ENCODE measurements at regions not wholly inside any gene's neighbourhood (a gene's known extent, or its start where the extent isn't known, plus 50 kb on each side); places are given as distances from the start of the nearest gene placed in this dataset.
"Not testable (repeated sequence)": the region's sequence is repeated elsewhere in the genome, so short reads cannot be mapped to it uniquely, and the experiment has no call there.

GRCh38 chr21:6066320-6066985, 4454.9 kb upstream of the TPTE start:
- DNase-seq, result not testable (repeated sequence)

- not testable (repeated sequence) for DNase-seq
Measured at GRCh38 chr21:6068098-6068831, 4453.1 kb upstream of the TPTE start.

DNA sequence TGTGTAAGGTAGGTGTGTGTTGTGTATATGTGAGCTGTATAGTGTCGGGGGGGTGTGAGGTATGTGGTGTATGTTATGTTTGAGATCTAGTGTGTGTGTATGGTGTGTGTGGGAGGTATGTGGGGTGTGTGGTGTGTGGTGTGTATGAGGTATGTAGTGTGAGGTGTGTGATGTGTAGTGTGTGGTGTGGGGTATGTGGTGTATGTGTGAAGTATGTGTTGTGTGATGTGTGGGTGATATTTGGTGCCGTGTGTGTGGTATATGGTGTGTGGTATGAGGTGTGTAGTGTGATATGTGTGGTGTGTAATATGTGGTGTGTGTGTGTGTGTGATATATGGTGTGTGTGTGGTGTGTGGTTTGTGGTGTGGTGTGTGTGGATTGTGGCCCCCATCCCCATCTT, 4451.2 kb upstream of the TPTE start:
- not testable (repeated sequence) for DNase-seq

- not testable (repeated sequence) for DNase-seq
Measured at GRCh38 chr21:6072691-6073090, 4448.7 kb upstream of the TPTE start.

GRCh38 chr21:6073993-6074705, 4447.2 kb upstream of the TPTE start:
- DNase-seq, result not testable (repeated sequence)

DNA sequence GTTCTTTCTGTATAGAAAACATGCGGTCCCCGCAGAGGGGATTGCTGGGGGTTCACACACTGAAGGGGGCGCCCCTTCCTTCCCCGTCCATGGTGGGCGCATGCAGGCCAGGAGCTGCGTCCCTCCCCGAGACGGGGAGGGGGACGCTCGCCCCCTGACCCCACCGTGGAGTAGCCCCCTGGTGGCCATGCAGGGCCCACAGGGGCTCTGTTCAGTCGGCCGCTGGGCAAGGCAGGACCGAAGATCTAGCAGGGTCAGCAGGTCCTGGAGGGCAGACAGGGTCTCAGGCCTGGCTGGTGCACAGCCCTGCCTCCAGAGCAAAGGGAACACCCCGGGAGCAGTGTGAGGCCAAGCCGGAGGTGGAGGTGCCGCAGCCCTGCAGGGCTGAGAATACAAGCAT, 4446.4 kb upstream of the TPTE start:
- DNase-seq, result not testable (repeated sequence)

DNA sequence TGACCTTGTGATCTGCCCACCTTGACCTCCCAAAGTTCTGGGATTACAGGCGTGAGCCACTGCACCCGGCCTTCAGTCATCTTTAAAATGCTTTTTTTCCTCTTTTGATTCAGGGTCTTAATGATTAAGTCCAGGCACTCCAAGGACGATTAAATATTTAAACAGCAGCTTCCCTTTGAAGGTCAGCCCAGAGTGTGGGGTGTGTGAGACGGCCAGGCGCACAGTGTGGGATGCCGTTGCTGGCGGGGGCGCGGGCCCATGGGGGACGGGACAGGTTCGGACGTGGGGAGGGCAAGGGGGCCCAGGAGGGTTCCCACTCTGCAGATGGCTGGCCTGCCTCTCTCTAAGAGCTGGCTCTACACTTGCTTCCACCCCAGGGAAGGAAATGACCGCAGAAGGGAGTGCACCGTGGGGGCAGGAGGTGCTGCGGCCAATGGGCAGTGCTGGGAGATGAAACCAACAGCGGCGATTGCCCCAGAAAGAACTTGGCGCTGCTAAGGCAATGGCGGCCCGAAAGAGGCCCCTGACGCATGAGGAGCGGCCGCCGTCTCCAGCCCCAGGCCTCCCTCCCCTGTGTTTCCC, 4445.7 kb upstream of the TPTE start:
- DNase-seq, result not testable (repeated sequence)

GRCh38 chr21:6077358-6077757, 4444.0 kb upstream of the TPTE start:
- DNase-seq, result not testable (repeated sequence)

- DNase-seq, result not testable (repeated sequence)
Measured at GRCh38 chr21:6078902-6079301, 4442.5 kb upstream of the TPTE start.

DNA sequence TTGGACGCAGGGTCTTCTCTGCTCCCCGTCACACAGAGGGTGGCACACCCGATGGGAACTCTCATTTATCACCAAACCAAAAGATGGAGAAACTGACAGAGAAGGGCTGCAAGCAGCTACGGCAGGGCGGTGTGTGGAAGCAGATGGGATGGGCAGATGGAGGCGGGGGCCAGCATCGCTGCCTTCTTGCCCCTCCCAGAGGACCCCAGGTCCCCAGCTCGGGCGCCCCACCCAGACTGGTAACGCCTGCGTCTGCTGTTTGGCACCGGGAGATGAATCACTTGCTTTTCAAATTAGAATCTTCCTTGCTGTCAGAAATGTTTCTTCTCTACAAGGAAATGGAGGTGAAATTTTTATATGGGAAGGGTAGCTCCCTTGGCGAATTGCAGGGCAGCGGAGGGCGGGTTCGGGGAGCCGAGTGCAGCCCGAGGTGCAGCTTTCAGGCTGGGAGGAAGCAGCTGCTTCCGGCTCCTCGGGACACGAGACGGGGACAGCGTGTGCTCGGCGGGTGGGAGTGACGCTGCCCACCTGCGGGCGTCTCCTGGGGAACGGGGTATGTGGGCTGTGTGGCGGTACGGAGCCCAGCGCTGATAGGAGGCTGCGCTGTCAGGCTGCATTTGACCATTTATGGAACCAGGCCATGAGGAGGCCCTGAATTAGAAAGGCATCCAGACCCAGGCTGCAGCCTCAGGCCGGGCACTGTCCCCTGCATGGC, 4440.3 kb upstream of the TPTE start:
- not testable (repeated sequence) for DNase-seq

DNA sequence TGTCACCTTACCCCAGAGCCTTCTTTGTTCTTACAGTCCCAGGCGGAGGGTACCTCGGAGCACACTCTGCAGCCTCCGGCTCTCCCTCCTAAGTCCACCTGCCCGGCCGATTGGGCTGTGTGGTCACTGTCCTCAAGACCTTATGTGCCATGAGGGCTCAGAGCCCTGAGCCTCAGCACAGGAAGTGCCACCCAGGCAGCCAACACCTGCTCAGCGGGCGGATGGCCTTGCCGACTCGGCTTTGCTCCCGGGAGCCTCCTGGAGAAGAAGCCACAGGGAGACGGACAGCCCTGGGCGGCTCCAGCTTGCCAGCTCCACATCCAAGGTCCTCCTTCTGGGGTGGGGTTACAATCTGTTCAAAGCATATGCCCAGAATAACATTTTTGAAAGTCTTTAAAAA, 4439.2 kb upstream of the TPTE start:
- not testable (repeated sequence) for DNase-seq

- DNase-seq, result not testable (repeated sequence)
Measured at GRCh38 chr21:6083574-6084120, 4437.7 kb upstream of the TPTE start.

DNA sequence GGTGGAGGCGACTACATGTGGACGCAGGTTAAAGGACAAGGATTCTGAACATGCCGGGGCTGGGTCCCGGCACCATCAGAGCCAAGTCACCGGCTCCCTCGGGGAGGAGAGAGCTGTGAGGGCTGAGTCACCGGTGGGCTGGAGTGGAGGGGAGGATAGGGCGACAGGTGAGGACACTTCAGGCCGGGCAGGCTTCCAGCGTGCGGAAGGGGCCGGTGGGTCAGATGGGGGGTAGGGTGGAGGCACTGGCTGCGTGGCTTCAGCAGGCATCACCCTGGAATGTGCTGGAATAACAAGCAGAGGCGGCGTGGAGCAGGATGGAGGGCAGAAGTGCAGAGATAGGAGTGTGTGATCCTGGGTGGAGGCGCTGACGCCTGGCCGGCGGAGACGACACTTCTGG, 4435.3 kb upstream of the TPTE start:
- not testable (repeated sequence) for DNase-seq

DNA sequence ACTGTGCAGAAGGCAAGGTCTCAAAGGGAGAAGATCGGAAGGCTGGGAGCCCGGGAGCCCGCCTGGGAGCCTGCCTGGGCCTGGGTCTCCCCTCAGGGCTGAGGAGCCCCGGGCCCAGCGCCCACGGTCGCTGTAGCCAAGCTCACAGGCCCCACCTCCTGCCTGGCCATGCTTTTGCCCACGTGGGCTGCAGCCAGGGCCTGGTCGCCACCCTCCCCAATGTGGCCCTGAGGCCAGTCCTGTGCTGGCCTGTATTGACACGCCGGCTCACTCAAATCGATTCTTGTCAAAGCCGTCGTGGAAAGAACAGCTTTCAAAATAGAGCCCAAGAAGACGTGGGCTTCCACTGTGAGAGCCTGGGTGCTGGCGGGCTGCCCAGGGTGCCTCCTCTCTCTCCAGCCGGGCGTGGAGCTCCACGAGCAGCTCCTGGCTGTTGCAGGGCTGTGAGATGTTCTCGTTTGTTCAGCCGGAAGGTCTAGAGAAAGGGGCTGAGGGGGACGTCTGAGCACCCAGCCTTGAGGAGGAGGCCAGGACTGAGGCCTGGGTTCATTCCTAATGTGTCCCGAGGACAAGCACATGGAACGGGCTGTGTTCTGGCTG, 4433.7 kb upstream of the TPTE start:
- not testable (repeated sequence) for DNase-seq

- not testable (repeated sequence) for DNase-seq
Measured at GRCh38 chr21:6090286-6090908, 4431.0 kb upstream of the TPTE start.

- DNase-seq, result not testable (repeated sequence)
Measured at GRCh38 chr21:6091335-6092027, 4429.9 kb upstream of the TPTE start.

DNA sequence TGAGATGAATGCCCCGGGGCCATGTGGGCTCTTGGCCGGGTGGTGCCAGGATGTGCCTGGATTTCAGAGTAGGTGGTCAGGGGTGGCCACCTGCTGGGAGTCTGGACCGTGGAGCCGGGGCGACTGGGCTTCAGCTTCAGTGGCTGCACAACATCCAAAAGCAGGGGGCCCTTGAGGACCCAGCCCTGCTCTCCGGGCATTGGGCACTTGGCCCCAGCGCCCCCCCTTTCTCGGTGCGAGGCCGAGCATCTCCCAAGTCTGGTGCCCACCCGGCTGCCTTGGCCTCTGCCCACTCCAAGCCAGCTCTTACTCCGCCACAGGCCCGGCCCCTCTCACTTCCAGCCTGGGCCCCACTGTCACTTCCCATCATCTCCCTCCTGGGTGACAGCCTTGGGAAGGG, 4429.0 kb upstream of the TPTE start:
- DNase-seq, result not testable (repeated sequence)

- not testable (repeated sequence) for DNase-seq
Measured at GRCh38 chr21:6093419-6093818, 4428.0 kb upstream of the TPTE start.

DNA sequence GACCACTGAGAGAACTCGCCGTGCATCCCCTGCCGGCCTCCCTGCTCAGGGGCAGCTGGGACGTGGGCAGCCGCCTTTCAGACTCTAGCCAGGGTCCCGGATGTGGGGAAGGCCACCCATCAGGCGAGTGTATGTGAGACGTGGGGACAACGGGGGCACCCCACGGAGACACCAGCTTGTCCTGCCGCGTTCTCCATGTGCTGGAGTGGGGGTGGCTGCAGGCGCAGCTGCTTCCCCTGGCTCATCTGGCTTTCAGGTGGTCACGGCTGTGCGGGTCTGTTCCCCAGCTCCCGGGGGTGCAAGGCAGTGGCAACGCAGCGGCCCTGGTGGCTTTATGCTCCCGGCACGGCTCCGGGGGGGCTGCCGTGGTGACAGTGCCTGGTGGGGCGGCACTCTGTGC, 4427.5 kb upstream of the TPTE start:
- not testable (repeated sequence) for DNase-seq

DNA sequence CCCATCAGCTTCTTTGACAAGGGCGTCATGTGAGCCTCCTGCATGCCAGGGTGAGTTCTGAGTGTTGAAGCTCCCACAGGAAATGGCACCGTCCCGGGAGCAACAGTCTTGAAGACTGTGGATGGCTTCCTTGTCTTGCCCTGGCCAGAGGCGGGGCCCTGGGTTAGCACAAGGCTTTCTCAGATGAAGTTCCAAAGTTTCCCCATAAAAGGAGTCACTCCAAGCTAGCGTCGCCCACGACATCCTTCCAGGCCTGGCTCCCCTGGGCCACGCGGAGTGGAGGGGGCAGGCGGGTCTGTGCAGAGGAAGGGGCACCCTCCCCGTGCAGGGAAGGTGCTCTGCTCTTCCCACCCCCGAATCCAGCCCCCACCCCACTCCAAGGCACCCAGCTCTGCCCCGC, 4426.1 kb upstream of the TPTE start:
- DNase-seq, result not testable (repeated sequence)

Data from stimulated activated CD4-positive, alpha-beta T cell treated with anti-CD3 and anti-CD28 coated beads, Interleukin-2, amount 100 ng/mL, for 48 hours (primary cell).